ENCODE measurements at regions not wholly inside any gene's neighbourhood (a gene's known extent, or its start where the extent isn't known, plus 50 kb on each side); places are given as distances from the start of the nearest gene placed in this dataset.

DNA sequence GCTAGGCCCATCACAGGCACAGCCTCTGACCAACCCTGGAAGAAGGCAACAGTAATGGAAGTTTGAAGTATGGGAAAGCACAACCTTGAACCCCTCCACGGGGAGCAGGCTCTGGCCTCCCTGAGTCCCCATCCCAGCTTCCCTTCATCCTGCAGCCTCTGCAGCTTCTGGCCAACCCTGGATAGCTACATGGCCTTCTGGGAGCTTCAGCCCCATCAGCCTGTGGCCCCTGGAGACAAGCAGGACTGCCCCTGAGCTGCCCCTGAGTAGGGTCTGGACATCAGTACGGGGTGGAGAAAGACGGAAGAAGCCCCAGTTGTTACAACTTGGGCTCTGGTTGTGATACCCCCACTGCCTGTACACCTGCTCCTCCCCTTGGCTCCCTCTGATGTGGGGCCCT is 113.8 kb upstream of the CD82 start:
- Histone ChIP-seq H3K4me3 (ENCODE audit: low read length) (no peak overlapping the region), H3F3A (ENCODE audit: control insufficient read depth, insufficient read depth) (no peaks in the 10 kb centered on the region), H3K27ac (ENCODE audit: low read depth, low read length) (no peak overlapping the region), H3K36me3 (ENCODE audit: control insufficient read depth, low read length) (no peaks in the 10 kb centered on the region), H3K4me2 (ENCODE audit: low read length) (no peak overlapping the region), H3K27me3 (ENCODE audit: control insufficient read depth, low read length) (no peaks in the 10 kb centered on the region), H3K9me3 (ENCODE audit: control insufficient read depth, insufficient read depth, low read length) (no peaks in the 10 kb centered on the region), H3K9me2 (replicated peaks; ENCODE audit: control insufficient read depth, low read length) (no peaks in the 10 kb centered on the region), H3K79me2 (ENCODE audit: control insufficient read depth, low read length) (no peaks in the 10 kb centered on the region), H3K4me1 (ENCODE audit: control insufficient read depth, low read length) (no peaks in the 10 kb centered on the region), H4K20me1 (ENCODE audit: control insufficient read depth, insufficient read depth, low read depth, low read length) (no peaks in the 10 kb centered on the region)
- TF ChIP-seq, protein P1, sequence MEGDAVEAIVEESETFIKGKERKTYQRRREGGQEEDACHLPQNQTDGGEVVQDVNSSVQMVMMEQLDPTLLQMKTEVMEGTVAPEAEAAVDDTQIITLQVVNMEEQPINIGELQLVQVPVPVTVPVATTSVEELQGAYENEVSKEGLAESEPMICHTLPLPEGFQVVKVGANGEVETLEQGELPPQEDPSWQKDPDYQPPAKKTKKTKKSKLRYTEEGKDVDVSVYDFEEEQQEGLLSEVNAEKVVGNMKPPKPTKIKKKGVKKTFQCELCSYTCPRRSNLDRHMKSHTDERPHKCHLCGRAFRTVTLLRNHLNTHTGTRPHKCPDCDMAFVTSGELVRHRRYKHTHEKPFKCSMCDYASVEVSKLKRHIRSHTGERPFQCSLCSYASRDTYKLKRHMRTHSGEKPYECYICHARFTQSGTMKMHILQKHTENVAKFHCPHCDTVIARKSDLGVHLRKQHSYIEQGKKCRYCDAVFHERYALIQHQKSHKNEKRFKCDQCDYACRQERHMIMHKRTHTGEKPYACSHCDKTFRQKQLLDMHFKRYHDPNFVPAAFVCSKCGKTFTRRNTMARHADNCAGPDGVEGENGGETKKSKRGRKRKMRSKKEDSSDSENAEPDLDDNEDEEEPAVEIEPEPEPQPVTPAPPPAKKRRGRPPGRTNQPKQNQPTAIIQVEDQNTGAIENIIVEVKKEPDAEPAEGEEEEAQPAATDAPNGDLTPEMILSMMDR (IDR thresholded peaks at IDR 0.05; ENCODE audit: low read depth, low read length, poor library complexity, severe bottlenecking), result no peak
- TF ChIP-seq EZH2phosphoT487 (IDR thresholded peaks at IDR 0.05; ENCODE audit: borderline replicate concordance, low read length), result no peak

DNA sequence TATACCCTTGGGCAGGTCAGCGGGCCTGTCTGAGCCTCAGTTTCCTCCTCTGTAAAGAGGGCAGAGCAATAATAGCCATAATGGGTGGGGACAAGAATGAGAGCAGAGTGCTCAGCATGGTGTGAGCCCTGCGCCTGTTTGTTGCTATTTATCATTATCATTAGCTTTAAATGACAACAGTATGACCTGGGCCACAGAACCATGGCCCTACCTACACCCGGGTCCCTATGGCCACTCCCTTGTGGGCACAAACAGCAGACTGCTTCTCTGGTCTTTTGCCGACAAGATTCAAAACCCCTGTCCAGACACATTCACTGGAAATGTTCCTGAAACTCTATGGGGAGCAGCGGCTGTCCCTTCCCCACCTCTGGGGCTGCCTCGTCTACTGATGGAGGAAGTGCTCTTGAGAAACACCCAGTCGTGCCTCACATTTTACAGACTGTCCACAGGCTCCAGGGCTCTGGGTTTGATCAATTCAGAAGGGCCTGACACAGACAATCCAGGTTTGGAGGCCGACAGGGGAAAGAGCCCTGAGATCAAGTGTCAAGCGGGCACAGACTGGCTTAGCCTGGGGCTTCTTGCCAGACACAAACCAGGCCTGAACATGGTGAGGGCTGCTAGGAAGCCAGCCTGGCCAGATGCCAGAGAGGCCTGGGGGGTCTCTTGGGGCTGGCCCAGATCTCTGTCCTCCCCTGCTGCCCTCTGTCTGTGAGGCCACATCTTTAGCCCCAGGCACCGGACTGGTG is 112.5 kb upstream of the CD82 start:
- no peak overlapping the region for H3K4me3 ChIP-seq (ENCODE audit: low read length)
- no peaks in the 10 kb centered on the region for H3K4me1 ChIP-seq (ENCODE audit: control insufficient read depth, low read length)
- no peaks in the 10 kb centered on the region for H3K9me3 ChIP-seq (ENCODE audit: control insufficient read depth, insufficient read depth, low read length)
- no peaks in the 10 kb centered on the region for H3K36me3 ChIP-seq (ENCODE audit: control insufficient read depth, low read length)
- no peaks in the 10 kb centered on the region for H3F3A ChIP-seq (ENCODE audit: control insufficient read depth, insufficient read depth)
- no peaks in the 10 kb centered on the region for H3K27me3 ChIP-seq (ENCODE audit: control insufficient read depth, low read length)
- H3K9me2 ChIP-seq (replicated peaks; ENCODE audit: control insufficient read depth, low read length), result no peaks in the 10 kb centered on the region
- no peak overlapping the region for H3K4me2 ChIP-seq (ENCODE audit: low read length)
- no peaks in the 10 kb centered on the region for H4K20me1 ChIP-seq (ENCODE audit: control insufficient read depth, insufficient read depth, low read depth, low read length)
- H3K79me2 ChIP-seq (ENCODE audit: control insufficient read depth, low read length), result no peaks in the 10 kb centered on the region
- no peak for TF ChIP-seq EZH2phosphoT487 (IDR thresholded peaks at IDR 0.05; ENCODE audit: borderline replicate concordance, low read length)
- TF ChIP-seq, protein P1 (IDR thresholded peaks at IDR 0.05; ENCODE audit: low read depth, low read length, poor library complexity, severe bottlenecking), result no peak
- no peak overlapping the region for H3K27ac ChIP-seq (ENCODE audit: low read depth, low read length)

DNA sequence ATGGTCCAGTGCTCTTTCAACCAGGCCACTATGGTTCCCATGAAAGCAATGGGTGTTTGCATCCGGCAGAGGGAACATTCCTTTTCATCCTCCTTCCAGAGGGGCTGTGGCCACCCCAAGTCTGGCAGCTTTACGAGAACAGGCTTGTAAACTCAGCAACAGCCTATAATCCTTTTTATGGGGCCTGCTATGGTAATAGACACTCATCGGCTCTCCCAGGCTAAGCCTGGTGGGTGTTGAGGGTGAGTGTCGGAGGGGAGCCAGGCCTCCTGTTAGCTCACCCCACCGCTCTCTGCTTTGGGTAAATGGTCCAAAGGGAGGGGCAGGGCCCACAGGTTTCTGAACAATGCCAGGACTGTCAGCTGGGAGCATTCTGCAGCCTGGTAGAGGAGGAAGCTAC is 111.6 kb upstream of the CD82 start:
- H3K27me3 ChIP-seq (ENCODE audit: control insufficient read depth, low read length), result no peaks in the 10 kb centered on the region
- no peak overlapping the region for H3K4me3 ChIP-seq (ENCODE audit: low read length)
- H3K4me2 ChIP-seq (ENCODE audit: low read length), result no peak overlapping the region
- H4K20me1 ChIP-seq (ENCODE audit: control insufficient read depth, insufficient read depth, low read depth, low read length), result no peaks in the 10 kb centered on the region
- no peaks in the 10 kb centered on the region for H3F3A ChIP-seq (ENCODE audit: control insufficient read depth, insufficient read depth)
- no peaks in the 10 kb centered on the region for H3K36me3 ChIP-seq (ENCODE audit: control insufficient read depth, low read length)
- H3K9me2 ChIP-seq (replicated peaks; ENCODE audit: control insufficient read depth, low read length), result no peaks in the 10 kb centered on the region
- H3K9me3 ChIP-seq (ENCODE audit: control insufficient read depth, insufficient read depth, low read length), result no peaks in the 10 kb centered on the region
- H3K27ac ChIP-seq (ENCODE audit: low read depth, low read length), result no peak overlapping the region
- no peaks in the 10 kb centered on the region for H3K4me1 ChIP-seq (ENCODE audit: control insufficient read depth, low read length)
- TF ChIP-seq, protein P1 (IDR thresholded peaks at IDR 0.05; ENCODE audit: low read depth, low read length, poor library complexity, severe bottlenecking), result no peak
- H3K79me2 ChIP-seq (ENCODE audit: control insufficient read depth, low read length), result no peaks in the 10 kb centered on the region
